ENCODE measurements at regions not wholly inside any gene's neighbourhood (a gene's known extent, or its start where the extent isn't known, plus 50 kb on each side); places are given as distances from the start of the nearest gene placed in this dataset.

- ChIA-PET CTCF (interaction anchor here (1.2 kb wide), 1 partner anchor 14 kb away, joined by 3 read pairs; no protein-coding TSS in a partner anchor), POLR2A (no interaction called here)
- H3K27me3 Mint-ChIP-seq = peaks cover 22% of the 10 kb centered on the region
- intact Hi-C loops (cut with micrococcal nuclease) = no loop called here
- DNase-seq (no peak), ATAC-seq (no peak)
- H3K9me3 Mint-ChIP-seq = no peaks in the 10 kb centered on the region
- TF ChIP-seq CTCF (IDR thresholded peaks at IDR 0.05) = no peak
- no peaks in the 10 kb centered on the region for H3K36me3 Mint-ChIP-seq (ENCODE audit: low read depth)
- no peak overlapping the region for H3K4me3 Mint-ChIP-seq
- no peaks in the 10 kb centered on the region for H3K4me1 Mint-ChIP-seq (ENCODE audit: low read depth)
- H3K27ac Mint-ChIP-seq = no peak overlapping the region
Observed at GRCh38 chr5:86909418-86910295, 291.9 kb downstream of the COX7C start.

GRCh38 chr5:86917117-86917579 is 299.4 kb downstream of the COX7C start:
- peak; percentile 35 for DNase-seq
- no peak overlapping the region for H3K27ac Mint-ChIP-seq
- H3K36me3 Mint-ChIP-seq (ENCODE audit: low read depth) = no peaks in the 10 kb centered on the region
- no peaks in the 10 kb centered on the region for H3K9me3 Mint-ChIP-seq
- no peak overlapping the region for H3K4me3 Mint-ChIP-seq
- peak; percentile 71 for ATAC-seq
- H3K4me1 Mint-ChIP-seq (ENCODE audit: low read depth) = peaks cover 9% of the 10 kb centered on the region
- POLR2A ChIA-PET = no interaction called here
- TF ChIP-seq CTCF (IDR thresholded peaks at IDR 0.05) = no peak
- CTCF ChIA-PET = no interaction called here
- intact Hi-C loops (cut with micrococcal nuclease) = loop anchor here (5.0 kb wide), 1 partner anchor 205 kb away; no protein-coding TSS in a partner anchor
- H3K27me3 Mint-ChIP-seq = peaks cover 9% of the 10 kb centered on the region

- Mint-ChIP-seq H3K27ac (no peak overlapping the region), H3K4me1 (ENCODE audit: low read depth) (peaks cover 9% of the 10 kb centered on the region), H3K9me3 (no peaks in the 10 kb centered on the region), H3K27me3 (peaks cover 9% of the 10 kb centered on the region), H3K36me3 (ENCODE audit: low read depth) (no peaks in the 10 kb centered on the region), H3K4me3 (no peak overlapping the region)
- TF ChIP-seq CTCF (IDR thresholded peaks at IDR 0.05) = no peak
- intact Hi-C loops (cut with micrococcal nuclease) = loop anchor here (5.0 kb wide), 1 partner anchor 204 kb away; no protein-coding TSS in a partner anchor
- ChIA-PET CTCF (no interaction called here), POLR2A (no interaction called here)
- peak; percentile 21 for DNase-seq
- ATAC-seq = peak; percentile 65
Observed at GRCh38 chr5:86918246-86918645, 300.5 kb downstream of the COX7C start.

- Mint-ChIP-seq H3K9me3 (no peaks in the 10 kb centered on the region), H3K27ac (no peak overlapping the region), H3K4me3 (no peak overlapping the region), H3K4me1 (ENCODE audit: low read depth) (no peaks in the 10 kb centered on the region), H3K27me3 (peaks cover 24% of the 10 kb centered on the region), H3K36me3 (ENCODE audit: low read depth) (no peaks in the 10 kb centered on the region)
- POLR2A ChIA-PET = no interaction called here
- no peak for TF ChIP-seq CTCF (IDR thresholded peaks at IDR 0.05)
- DNase-seq (no peak), ATAC-seq (no peak)
- CTCF ChIA-PET = no interaction called here
- intact Hi-C loops (cut with micrococcal nuclease) = no loop called here
Observed at GRCh38 chr5:86926033-86926432, 308.3 kb downstream of the COX7C start.

GRCh38 chr5:86929123-86929766 is 311.5 kb downstream of the COX7C start:
- DNase-seq = no peak
- Mint-ChIP-seq H3K36me3 (ENCODE audit: low read depth) (no peaks in the 10 kb centered on the region), H3K27ac (no peak overlapping the region), H3K4me1 (ENCODE audit: low read depth) (no peaks in the 10 kb centered on the region), H3K27me3 (peaks cover 23% of the 10 kb centered on the region), H3K9me3 (no peaks in the 10 kb centered on the region), H3K4me3 (no peak overlapping the region)
- no peak for TF ChIP-seq CTCF (IDR thresholded peaks at IDR 0.05)
- intact Hi-C loops (cut with micrococcal nuclease) = no loop called here
- POLR2A ChIA-PET = no interaction called here
- no peak for ATAC-seq
- CTCF ChIA-PET = no interaction called here
